ENCODE measurements at regions not wholly inside any gene's neighbourhood (a gene's known extent, or its start where the extent isn't known, plus 50 kb on each side); places are given as distances from the start of the nearest gene placed in this dataset.

DNA sequence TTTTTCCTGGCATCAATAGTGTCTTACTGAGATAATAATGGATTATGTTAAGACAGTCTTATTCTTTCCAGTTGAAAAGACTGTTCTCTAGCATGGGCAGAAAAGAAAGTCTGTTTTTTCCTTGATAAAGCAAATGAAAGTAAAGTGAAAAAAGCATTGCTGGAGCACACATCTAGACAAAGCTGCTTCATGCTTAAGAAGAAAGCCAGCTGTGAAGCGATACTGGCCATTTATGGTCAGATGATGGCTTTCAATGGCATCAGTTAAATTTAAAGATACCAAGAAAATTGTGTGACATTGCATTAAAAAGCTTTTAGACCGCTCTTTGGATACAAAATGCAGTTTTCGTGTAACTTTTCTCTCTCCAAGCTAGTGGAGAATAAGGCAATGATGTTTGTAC lies 242.1 kb upstream of the TRAM1L1 start:
- no peak for TF ChIP-seq MXI1 (IDR thresholded peaks at IDR 0.05; ENCODE audit: low read depth, low read length)
- TF ChIP-seq EZH2phosphoT487 (IDR thresholded peaks at IDR 0.05; ENCODE audit: borderline replicate concordance, low read depth) = no peak
- no peak for TF ChIP-seq GABPA (IDR thresholded peaks at IDR 0.05; ENCODE audit: low read depth)
- no peak for TF ChIP-seq GATA2 (CRISPR knock-in tag; IDR thresholded peaks at IDR 0.05)
- TF ChIP-seq, protein P1, sequence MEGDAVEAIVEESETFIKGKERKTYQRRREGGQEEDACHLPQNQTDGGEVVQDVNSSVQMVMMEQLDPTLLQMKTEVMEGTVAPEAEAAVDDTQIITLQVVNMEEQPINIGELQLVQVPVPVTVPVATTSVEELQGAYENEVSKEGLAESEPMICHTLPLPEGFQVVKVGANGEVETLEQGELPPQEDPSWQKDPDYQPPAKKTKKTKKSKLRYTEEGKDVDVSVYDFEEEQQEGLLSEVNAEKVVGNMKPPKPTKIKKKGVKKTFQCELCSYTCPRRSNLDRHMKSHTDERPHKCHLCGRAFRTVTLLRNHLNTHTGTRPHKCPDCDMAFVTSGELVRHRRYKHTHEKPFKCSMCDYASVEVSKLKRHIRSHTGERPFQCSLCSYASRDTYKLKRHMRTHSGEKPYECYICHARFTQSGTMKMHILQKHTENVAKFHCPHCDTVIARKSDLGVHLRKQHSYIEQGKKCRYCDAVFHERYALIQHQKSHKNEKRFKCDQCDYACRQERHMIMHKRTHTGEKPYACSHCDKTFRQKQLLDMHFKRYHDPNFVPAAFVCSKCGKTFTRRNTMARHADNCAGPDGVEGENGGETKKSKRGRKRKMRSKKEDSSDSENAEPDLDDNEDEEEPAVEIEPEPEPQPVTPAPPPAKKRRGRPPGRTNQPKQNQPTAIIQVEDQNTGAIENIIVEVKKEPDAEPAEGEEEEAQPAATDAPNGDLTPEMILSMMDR (IDR thresholded peaks at IDR 0.05) = no peak
- TF ChIP-seq, protein P2, sequence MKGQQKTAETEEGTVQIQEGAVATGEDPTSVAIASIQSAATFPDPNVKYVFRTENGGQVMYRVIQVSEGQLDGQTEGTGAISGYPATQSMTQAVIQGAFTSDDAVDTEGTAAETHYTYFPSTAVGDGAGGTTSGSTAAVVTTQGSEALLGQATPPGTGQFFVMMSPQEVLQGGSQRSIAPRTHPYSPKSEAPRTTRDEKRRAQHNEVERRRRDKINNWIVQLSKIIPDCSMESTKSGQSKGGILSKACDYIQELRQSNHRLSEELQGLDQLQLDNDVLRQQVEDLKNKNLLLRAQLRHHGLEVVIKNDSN (IDR thresholded peaks at IDR 0.05; ENCODE audit: borderline replicate concordance, low read depth) = no peak
- no peak for TF ChIP-seq EP300 (IDR thresholded peaks at IDR 0.05; ENCODE audit: borderline replicate concordance in 1 of 2, low read depth in 1 of 2, low read length in 1 of 2)
- TF ChIP-seq FOXM1 (IDR thresholded peaks at IDR 0.05; ENCODE audit: low read depth) = no peak
- TF ChIP-seq POLR2AphosphoS5 (IDR thresholded peaks at IDR 0.05; ENCODE audit: low read depth, low read length) = no peak
- no peak for TF ChIP-seq JUND (IDR thresholded peaks at IDR 0.05)
- TF ChIP-seq, protein P3, sequence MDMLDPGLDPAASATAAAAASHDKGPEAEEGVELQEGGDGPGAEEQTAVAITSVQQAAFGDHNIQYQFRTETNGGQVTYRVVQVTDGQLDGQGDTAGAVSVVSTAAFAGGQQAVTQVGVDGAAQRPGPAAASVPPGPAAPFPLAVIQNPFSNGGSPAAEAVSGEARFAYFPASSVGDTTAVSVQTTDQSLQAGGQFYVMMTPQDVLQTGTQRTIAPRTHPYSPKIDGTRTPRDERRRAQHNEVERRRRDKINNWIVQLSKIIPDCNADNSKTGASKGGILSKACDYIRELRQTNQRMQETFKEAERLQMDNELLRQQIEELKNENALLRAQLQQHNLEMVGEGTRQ (IDR thresholded peaks at IDR 0.05; ENCODE audit: borderline replicate concordance, low read depth, low read length) = no peak
- TF ChIP-seq, protein P4, sequence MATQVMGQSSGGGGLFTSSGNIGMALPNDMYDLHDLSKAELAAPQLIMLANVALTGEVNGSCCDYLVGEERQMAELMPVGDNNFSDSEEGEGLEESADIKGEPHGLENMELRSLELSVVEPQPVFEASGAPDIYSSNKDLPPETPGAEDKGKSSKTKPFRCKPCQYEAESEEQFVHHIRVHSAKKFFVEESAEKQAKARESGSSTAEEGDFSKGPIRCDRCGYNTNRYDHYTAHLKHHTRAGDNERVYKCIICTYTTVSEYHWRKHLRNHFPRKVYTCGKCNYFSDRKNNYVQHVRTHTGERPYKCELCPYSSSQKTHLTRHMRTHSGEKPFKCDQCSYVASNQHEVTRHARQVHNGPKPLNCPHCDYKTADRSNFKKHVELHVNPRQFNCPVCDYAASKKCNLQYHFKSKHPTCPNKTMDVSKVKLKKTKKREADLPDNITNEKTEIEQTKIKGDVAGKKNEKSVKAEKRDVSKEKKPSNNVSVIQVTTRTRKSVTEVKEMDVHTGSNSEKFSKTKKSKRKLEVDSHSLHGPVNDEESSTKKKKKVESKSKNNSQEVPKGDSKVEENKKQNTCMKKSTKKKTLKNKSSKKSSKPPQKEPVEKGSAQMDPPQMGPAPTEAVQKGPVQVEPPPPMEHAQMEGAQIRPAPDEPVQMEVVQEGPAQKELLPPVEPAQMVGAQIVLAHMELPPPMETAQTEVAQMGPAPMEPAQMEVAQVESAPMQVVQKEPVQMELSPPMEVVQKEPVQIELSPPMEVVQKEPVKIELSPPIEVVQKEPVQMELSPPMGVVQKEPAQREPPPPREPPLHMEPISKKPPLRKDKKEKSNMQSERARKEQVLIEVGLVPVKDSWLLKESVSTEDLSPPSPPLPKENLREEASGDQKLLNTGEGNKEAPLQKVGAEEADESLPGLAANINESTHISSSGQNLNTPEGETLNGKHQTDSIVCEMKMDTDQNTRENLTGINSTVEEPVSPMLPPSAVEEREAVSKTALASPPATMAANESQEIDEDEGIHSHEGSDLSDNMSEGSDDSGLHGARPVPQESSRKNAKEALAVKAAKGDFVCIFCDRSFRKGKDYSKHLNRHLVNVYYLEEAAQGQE (IDR thresholded peaks at IDR 0.05; ENCODE audit: low read depth, low read length) = no peak
- no peak for TF ChIP-seq FOSL2 (IDR thresholded peaks at IDR 0.05; ENCODE audit: borderline replicate concordance, low read depth)

All from SK-N-SH (cell line).